H1 (cell line): ENCODE measurements at regions not wholly inside any gene's neighbourhood (a gene's known extent, or its start where the extent isn't known, plus 50 kb on each side); places are given as distances from the start of the nearest gene placed in this dataset.

Source experiments
- CTCF ChIA-PET: fragments of 300-600 bp; sonication (Branson Sonifier 250); formaldehyde crosslinking; loops from one replicate; lab custom pipeline; 2021; ENCODE audit not compliant: partially characterized antibody; lab: Charles Lee
- POLR2A ChIA-PET: fragments of 300-600 bp; sonication (Branson Sonifier 250); formaldehyde crosslinking; loops from one replicate; lab custom pipeline; 2021; ENCODE audit warnings: inconsistent platforms; ENCODE audit not compliant: partially characterized antibody; lab: Charles Lee
- DNase-seq, 2 experiments: peaks; one replicate each; pipeline versions ENCODE4 v3.0.0 to v3.0.0-alpha.2; 2010 to 2022; ENCODE audit warnings: low spot score in 2 of 2, low read depth in 1 of 2, mixed read lengths in 1 of 2
- FAIRE-seq: peaks from 2 replicates; lab custom pipeline; 2011; peaks lifted over from hg19 to GRCh38; lab: Jason Lieb, UNC
- H2AFZ ChIP-seq: 2 replicates; pipeline ENCODE4 v1.8.1; 2012; ENCODE audit warnings: low read length, inconsistent platforms
- H2AK5ac ChIP-seq: 2 replicates; pipeline ENCODE4 v1.6.1; 2013; ENCODE audit warnings: low read depth, low read length
- H2BK120ac ChIP-seq: replicated peaks from 2 replicates; pipeline ENCODE3; 2013; ENCODE audit warnings: low read depth, low read length, inconsistent platforms
- H2BK12ac ChIP-seq: 2 replicates; pipeline ENCODE4 v1.6.1; 2013; ENCODE audit warnings: low read depth, low read length
- H2BK15ac ChIP-seq: 2 replicates; pipeline ENCODE4 v1.6.1; 2013; ENCODE audit warnings: low read length
- H2BK20ac ChIP-seq: 2 replicates; pipeline ENCODE4 v1.6.1; 2013; ENCODE audit warnings: low read length
- H2BK5ac ChIP-seq: 2 replicates; pipeline ENCODE4 v1.6.1; 2013; ENCODE audit warnings: low read depth, low read length
- H3K14ac ChIP-seq: 2 replicates; pipeline ENCODE4 v1.6.1; 2013; ENCODE audit warnings: inconsistent platforms; ENCODE audit not compliant: insufficient read length
- H3K18ac ChIP-seq: 2 replicates; pipeline ENCODE4 v1.6.1; 2013; ENCODE audit warnings: low read length; ENCODE audit errors: extremely low read depth
- H3K23ac ChIP-seq: 2 replicates; pipeline ENCODE4 v1.6.1; 2013; ENCODE audit warnings: inconsistent platforms; ENCODE audit not compliant: insufficient read length
- H3K23me2 ChIP-seq: 2 replicates; pipeline ENCODE4 v1.6.1; 2013; ENCODE audit warnings: low read depth, low read length
- H3K27ac ChIP-seq: 2 replicates; pipeline ENCODE4 v1.6.1; 2011; ENCODE audit warnings: low read depth, low read length, inconsistent platforms
- H3K27me3 ChIP-seq, 4 experiments: replicated peaks in 1 of 4; 1 replicate in 1 of 4; 2 replicates in 3 of 4; pipeline versions ENCODE4 v1.6.1 to v1.8.1; 2011 to 2013; ENCODE audit warnings: low read length in 3 of 4, mild to moderate bottlenecking in 3 of 4, inconsistent platforms in 2 of 4, mixed read lengths in 2 of 4, moderate library complexity in 1 of 4; ENCODE audit not compliant: control insufficient read depth in 3 of 4, insufficient read depth in 3 of 4; ENCODE audit errors: extremely low read depth in 1 of 4
- H3K36me3 ChIP-seq, 4 experiments: 2 replicates each; pipeline versions ENCODE4 v1.6.1 to v1.8.1; 2011 to 2013; ENCODE audit warnings: mild to moderate bottlenecking in 4 of 4, low read length in 3 of 4, moderate library complexity in 2 of 4, control low read depth in 1 of 4, inconsistent platforms in 1 of 4; ENCODE audit not compliant: insufficient read depth in 4 of 4, control insufficient read depth in 2 of 4
- H3K4ac ChIP-seq: replicated peaks from 2 replicates; pipeline ENCODE3; 2013; ENCODE audit warnings: low read length, low read depth, mixed read lengths, inconsistent platforms; ENCODE audit not compliant: insufficient read length
- H3K4me1 ChIP-seq, 4 experiments: replicated peaks in 1 of 4; 1 replicate in 1 of 4; 2 replicates in 3 of 4; pipeline versions ENCODE4 v1.6.1 to v1.8.1; 2011 to 2013; ENCODE audit warnings: low read length in 3 of 4, inconsistent platforms in 2 of 4, mixed read lengths in 1 of 4; ENCODE audit not compliant: insufficient read depth in 4 of 4, control insufficient read depth in 3 of 4
- H3K4me2 ChIP-seq, 2 experiments: 2 replicates each; pipeline versions ENCODE4 v1.6.1 to v1.8.1; 2011 to 2013; ENCODE audit warnings: low read depth in 2 of 2, low read length in 2 of 2, control low read depth in 1 of 2, inconsistent platforms in 1 of 2, mild to moderate bottlenecking in 1 of 2; ENCODE audit not compliant: insufficient read depth in 1 of 2
- H3K4me3 ChIP-seq, 4 experiments: fragments of 200-600, 300-600 bp in 1 of 4; sonication (generic), shearing (Covaris generic), sonication (Bioruptor Twin) in 1 of 4; 2 replicates each; pipeline versions ENCODE4 v1.5.1 to v1.8.1; 2011 to 2016; ENCODE audit warnings: low read length in 4 of 4, low read depth in 3 of 4, control low read depth in 2 of 4, inconsistent platforms in 2 of 4, mild to moderate bottlenecking in 2 of 4, mixed read lengths in 1 of 4, moderate library complexity in 1 of 4; ENCODE audit not compliant: insufficient read depth in 2 of 4; ENCODE audit errors: extremely low read depth in 1 of 4
- H3K56ac ChIP-seq: replicated peaks from 2 replicates; pipeline ENCODE3; 2013; ENCODE audit warnings: low read depth, mild to moderate bottlenecking, mixed read lengths, low read length, inconsistent platforms; ENCODE audit not compliant: insufficient read length
- H3K79me1 ChIP-seq: 2 replicates; pipeline ENCODE4 v1.6.1; 2013; ENCODE audit warnings: low read depth, low read length, control low read depth
- H3K79me2 ChIP-seq, 2 experiments: 2 replicates each; pipeline versions ENCODE4 v1.6.1 to v1.8.1; 2012 to 2013; ENCODE audit warnings: low read length in 2 of 2, mild to moderate bottlenecking in 2 of 2, inconsistent platforms in 1 of 2; ENCODE audit not compliant: insufficient read depth in 2 of 2, control insufficient read depth in 1 of 2
- H3K9ac ChIP-seq, 4 experiments: replicated peaks in 1 of 4; 1 replicate in 1 of 4; 2 replicates in 3 of 4; pipeline versions ENCODE4 v1.6.1 to v1.8.1; 2011 to 2013; ENCODE audit warnings: low read depth in 3 of 4, low read length in 3 of 4, control low read depth in 2 of 4, mild to moderate bottlenecking in 2 of 4, moderate library complexity in 2 of 4, inconsistent platforms in 1 of 4; ENCODE audit errors: extremely low read depth in 1 of 4
- H3K9me3 ChIP-seq, 2 experiments: 2 replicates each; pipeline versions ENCODE4 v1.6.1 to v1.8.1; 2012 to 2013; ENCODE audit warnings: mild to moderate bottlenecking in 2 of 2, moderate library complexity in 2 of 2, control low read depth in 1 of 2, inconsistent platforms in 1 of 2, low read depth in 1 of 2, low read length in 1 of 2, mixed read lengths in 1 of 2; ENCODE audit not compliant: insufficient read depth in 2 of 2
- H4K20me1 ChIP-seq, 2 experiments: replicated peaks in 1 of 2; 2 replicates each; pipeline versions ENCODE3 to v1.8.1; 2011 to 2013; ENCODE audit warnings: inconsistent platforms in 2 of 2, low read length in 2 of 2, mild to moderate bottlenecking in 1 of 2; ENCODE audit not compliant: insufficient read depth in 2 of 2, control insufficient read depth in 1 of 2
- H4K5ac ChIP-seq: 2 replicates; pipeline ENCODE4 v1.6.1; 2013; ENCODE audit warnings: low read length, low read depth, mixed read lengths, inconsistent platforms; ENCODE audit not compliant: insufficient read length
- H4K8ac ChIP-seq: 2 replicates; pipeline ENCODE4 v1.8.0; 2013; ENCODE audit warnings: mild to moderate bottlenecking, moderate library complexity, low read length, inconsistent platforms; ENCODE audit not compliant: insufficient read depth; ENCODE audit errors: extremely low read depth
- H4K91ac ChIP-seq: replicated peaks from 2 replicates; pipeline ENCODE3; 2013; ENCODE audit warnings: low read length, mixed read lengths, inconsistent platforms; ENCODE audit not compliant: insufficient read length
- CBX8 ChIP-seq: fragments of 300-800, 300-1000 bp; sonication (generic); IDR thresholded peaks from 2 replicates; pipeline ENCODE4 v1.7.1; 2016; ENCODE audit warnings: low read depth, low read length, borderline replicate concordance
- CREB1 ChIP-seq: IDR thresholded peaks from 2 replicates; pipeline ENCODE4 v1.6.1; 2012; ENCODE audit warnings: inconsistent platforms
- JUN ChIP-seq: IDR thresholded peaks from 2 replicates; pipeline ENCODE4 v1.6.1; 2011; ENCODE audit warnings: low read depth, mild to moderate bottlenecking, improper control_type of control experiment, low read length
- KDM4A ChIP-seq: IDR thresholded peaks from one replicate; pipeline ENCODE4 v1.7.1; 2012; ENCODE audit warnings: low read depth, mild to moderate bottlenecking, moderate library complexity, low read length, inconsistent platforms; ENCODE audit not compliant: severe bottlenecking
- RXRA ChIP-seq: IDR thresholded peaks from 2 replicates; pipeline ENCODE4 v1.6.1; 2011; ENCODE audit warnings: low read depth, mild to moderate bottlenecking, low read length, moderate library complexity; ENCODE audit not compliant: insufficient read depth
- TAF1 ChIP-seq: IDR thresholded peaks from 2 replicates; pipeline ENCODE4 v1.6.1; 2011; ENCODE audit warnings: mild to moderate bottlenecking, low read depth, low read length
- YY1 ChIP-seq: IDR thresholded peaks from 2 replicates; pipeline ENCODE4 v1.6.1; 2011; ENCODE audit warnings: low read depth, mild to moderate bottlenecking, low read length
- ZNF274 ChIP-seq: IDR thresholded peaks from 2 replicates; pipeline ENCODE4 v1.7.0; 2012; ENCODE audit warnings: low read length, borderline replicate concordance; ENCODE audit errors: extremely low read depth
- WGBS, 2 experiments: shearing (Covaris generic) in 1 of 2; methylation state at CpG; one replicate each; pipeline versions ENCODE4 v1.1.6 to v1.1.7; 2013 to 2015; ENCODE audit warnings: low lambda C conversion rate in 2 of 2, mixed read lengths in 2 of 2, inconsistent platforms in 1 of 2, low coverage in 1 of 2, missing lambda C conversion rate in 1 of 2; ENCODE audit not compliant: insufficient replicate concordance in 2 of 2, insufficient coverage in 1 of 2, insufficient read length in 1 of 2; ENCODE audit errors: extremely low coverage in 1 of 2, missing lambda C conversion rate in 1 of 2; 5-methylcytosine and 5-hydroxymethylcytosine counted together

DNA sequence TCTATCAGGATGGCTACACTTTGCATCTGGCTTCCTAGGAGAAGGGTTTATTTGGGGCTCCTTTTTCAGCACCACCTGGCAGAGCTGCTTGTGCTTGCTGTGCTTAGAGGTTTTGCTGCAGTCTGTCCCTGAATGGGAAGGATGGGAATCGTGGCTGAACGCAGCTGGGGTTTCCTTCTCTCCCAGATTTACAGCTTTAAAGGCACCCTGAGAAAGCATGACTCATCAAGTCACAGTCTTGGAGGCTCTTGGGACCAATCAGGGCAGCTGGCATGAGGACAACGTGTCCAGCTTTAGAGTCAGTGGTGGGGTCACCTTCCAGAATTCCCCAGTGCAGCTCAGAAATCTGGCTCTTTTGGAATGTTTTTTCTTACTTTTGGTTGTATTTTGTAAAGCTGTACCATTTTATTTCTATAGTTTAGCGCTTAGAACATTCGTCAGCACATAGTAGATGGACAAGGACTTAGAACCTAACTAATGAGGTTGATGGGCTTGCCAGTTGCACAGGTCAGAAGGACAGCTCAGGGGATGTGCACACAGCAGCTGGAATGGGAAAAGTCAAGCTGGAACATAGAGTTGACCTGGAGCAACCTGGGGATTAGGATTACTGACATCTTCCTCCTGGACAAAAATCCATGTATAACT is 222.6 kb downstream of the PRDM2 start:
- ChIA-PET CTCF (interaction anchor here (0.6 to 1.4 kb wide), 4 partner anchors 8 to 225 kb away, joined by 3 to 4 read pairs (median 3); no protein-coding TSS in a partner anchor), POLR2A (no interaction called here)
- Histone ChIP-seq H3K27me3 (no peaks in the 10 kb centered on the region), H2BK12ac (no peak overlapping the region), H3K9me3 (peaks cover 12 to 17% of the 10 kb centered on the region in 2 experiments; a peak in 3 of 4 replicates), H3K4me1 (no peaks in the 10 kb centered on the region), H3K4me3 (no peak overlapping the region), H3K4ac (no peak overlapping the region), H2BK5ac (no peak overlapping the region), H3K27ac (no peak overlapping the region), H2BK120ac (no peak overlapping the region), H3K14ac (peak overlapping the region; percentile 48), H2AFZ (no peak overlapping the region), H2AK5ac (no peak overlapping the region), H2BK20ac (no peak overlapping the region), H3K18ac (no peak overlapping the region), H3K79me2 (no peaks in the 10 kb centered on the region), H4K5ac (no peak overlapping the region), H3K36me3 (no peaks in the 10 kb centered on the region), H3K4me2 (no peak overlapping the region), H3K9ac (no peak overlapping the region), H3K56ac (no peak overlapping the region), H4K8ac (no peak overlapping the region), H4K20me1 (no peaks in the 10 kb centered on the region), H4K91ac (no peak overlapping the region), H3K79me1 (no peaks in the 10 kb centered on the region), H3K23ac (no peak overlapping the region), H3K23me2 (no peaks in the 10 kb centered on the region), H2BK15ac (no peak overlapping the region)
- no peak for DNase-seq
- WGBS, 2 experiments, result 77% methylated on average over 5 of the region's 5 CpGs; no CpG with 5 or more reads in 1 of the 2 experiments
- no peak for TF ChIP-seq CBX8
- TF ChIP-seq CREB1, result no peak
- no peak for TF ChIP-seq RXRA
- TF ChIP-seq JUN, result no peak
- no peak for TF ChIP-seq KDM4A
- no peak for TF ChIP-seq ZNF274
- TF ChIP-seq YY1, result no peak
- TF ChIP-seq TAF1, result no peak
- no peak for FAIRE-seq
